PC-9 (cell line): ENCODE measurements at regions not wholly inside any gene's neighbourhood (a gene's known extent, or its start where the extent isn't known, plus 50 kb on each side); places are given as distances from the start of the nearest gene placed in this dataset.

ENCODE experiments used
- CTCF ChIP-seq: fragments of 200-600 bp; sonication (generic); conservative IDR thresholded peaks from 2 replicates; pipeline ENCODE4 v1.6.1; 2017; ENCODE audit warnings: mixed run types, antibody characterized with exemption, mild to moderate bottlenecking, moderate library complexity
- EZH2 ChIP-seq: fragments of 200-600 bp; sonication (generic); IDR thresholded peaks from 2 replicates; pipeline ENCODE4 v1.8.0; 2017; ENCODE audit warnings: antibody characterized with exemption, low read depth

GRCh38 chr9:135290566-135290965 is 189.0 kb upstream of the PPP1R26 start:
- TF ChIP-seq CTCF = no peak
- no peak for TF ChIP-seq EZH2
